Esophagus squamous epithelium (tissue), 4 donors: ENCODE measurements at regions not wholly inside any gene's neighbourhood (a gene's known extent, or its start where the extent isn't known, plus 50 kb on each side); places are given as distances from the start of the nearest gene placed in this dataset.

Experiments used
- CTCF ChIP-seq, 6 experiments: fragments of 450-650 bp in 4 of 6; fragments of 200-600 bp in 2 of 6; sonication (generic) in 2 of 6; IDR thresholded peaks; one replicate each; pipeline ENCODE4 v1.5.1; 2016 to 2019; ENCODE audit warnings: antibody characterized with exemption in 6 of 6, mild to moderate bottlenecking in 4 of 6, moderate library complexity in 4 of 6
- POLR2A ChIP-seq, 4 donors: fragments of 450-650 bp; IDR thresholded peaks; one replicate each; pipeline ENCODE4 v1.6.1; 2017; ENCODE audit warnings: antibody characterized with exemption in 4 of 4, mild to moderate bottlenecking in 4 of 4, moderate library complexity in 3 of 4

GRCh38 chr11:119942583-119943297 lies 195.2 kb downstream of the TRIM29 start:
- TF ChIP-seq CTCF (IDR thresholded peaks at IDR 0.05) (no peak), POLR2A (IDR thresholded peaks at IDR 0.05) (no peak)
